Heart right ventricle (tissue), 16 donors: ENCODE measurements at regions not wholly inside any gene's neighbourhood (a gene's known extent, or its start where the extent isn't known, plus 50 kb on each side); places are given as distances from the start of the nearest gene placed in this dataset.
"Not testable (repeated sequence)": the region's sequence is repeated elsewhere in the genome, so short reads cannot be mapped to it uniquely, and the experiment has no call there.

ENCODE experiments used
- ATAC-seq, 8 donors: fragments of 200-7000 bp; cut with Tn5 transposase; one replicate each; pipeline ENCODE4 v1.9.1; 2020; ENCODE audit warnings: mild to moderate bottlenecking in 8 of 8, moderate library complexity in 8 of 8, moderate number of reproducible peaks in 1 of 8
- DNase-seq, 2 donors: peaks; one replicate each; pipeline ENCODE4 v3.0.0-alpha.2; 2020
- H3K27ac ChIP-seq, 10 donors: fragments of 200-600 bp; sonication (generic) in 2 of 10; one replicate each; pipeline versions ENCODE4 v1.5.0 to v1.8.0; 2020 to 2022; ENCODE audit warnings: mild to moderate bottlenecking in 3 of 10
- H3K27me3 ChIP-seq, 7 donors: fragments of 200-600 bp; one replicate each; pipeline ENCODE4 v1.8.0; 2021 to 2022; ENCODE audit warnings: mild to moderate bottlenecking in 2 of 7
- H3K36me3 ChIP-seq, 9 donors: fragments of 200-600 bp; sonication (generic) in 1 of 9; one replicate each; pipeline versions ENCODE4 v1.5.0 to v1.8.0; 2020 to 2022; ENCODE audit warnings: mild to moderate bottlenecking in 2 of 9
- H3K4me1 ChIP-seq, 9 donors: fragments of 200-600 bp; sonication (generic) in 1 of 9; one replicate each; pipeline versions ENCODE4 v1.5.0 to v1.8.0; 2020 to 2022; ENCODE audit warnings: mild to moderate bottlenecking in 4 of 9
- H3K4me3 ChIP-seq, 10 donors: fragments of 200-600 bp; sonication (generic) in 2 of 10; one replicate each; pipeline versions ENCODE4 v1.5.0 to v1.8.0; 2020 to 2022; ENCODE audit warnings: mild to moderate bottlenecking in 7 of 10, moderate library complexity in 2 of 10
- H3K9me3 ChIP-seq, 11 donors: fragments of 200-600 bp in 10 of 11; sonication (generic) in 2 of 11; one replicate each; pipeline versions ENCODE4 v1.5.0 to v1.8.0; 2013 to 2022; ENCODE audit warnings: mild to moderate bottlenecking in 2 of 11, control low read depth in 1 of 11, moderate library complexity in 1 of 11
- CTCF ChIP-seq, 9 donors: fragments of 200-600 bp; sonication (generic) in 2 of 9; IDR thresholded peaks; one replicate each; pipeline versions ENCODE4 v1.5.0 to v1.8.0; 2021 to 2022; ENCODE audit warnings: antibody characterized with exemption in 9 of 9, mild to moderate bottlenecking in 5 of 9, moderate library complexity in 1 of 9
- WGBS, 2 donors: extraction: QIAGEN DNeasy Blood & Tissue Kit; methylation state at CpG; one replicate each; pipeline ENCODE4 v1.1.7; 2013; ENCODE audit warnings: inconsistent platforms in 1 of 2; 5-methylcytosine and 5-hydroxymethylcytosine counted together
- intact Hi-C, 10 donors: fragments of 100-400 bp; cut with DNase I; formaldehyde crosslinking; loops; one replicate each; pipeline versions ENCODE4 v1.11.1 to v1.14.2; 2022
- donor health status: Arrhythmogenic right ventricular cardiomyopathy.
- donor health status: ischemic (EF 13 %, LVEDD 7.1; RV severe dilation, severe dysfunction).
- donor health status: healthy with polysubstance abuse.
- donor health status: DM: no; HTN: yes; CAD: no.
- donor health status: DM: no; HTN: no; CAD: no.
- donor health status: ischemic (EF 25% LVEDD 6.9; RV normal size, moderate dysfunction).
- donor health status: ischemic (EF 25% LVEDD 5.7; RV mildly dilated, moderate dysfunction).
- donor health status: healthy.
- donor health status: DM: yes; HTN: yes; CAD: no.
- donor health status: Ischemic cardiomyopathy.
- donor health status: ischemic (EF 35%, LVEDD 5.7; RV mildly dilated, moderate dysfunction).
- donor health status: nonischemic (EF 11% LVEDD 7.7; RV severe dilation, severe dysfunction).
- donor health status: DM: yes; HTN: yes; CAD: no.
- donor health status: PGD.
- donor health status: ischemic (EF 29% LVEDD 5.4; RV normal size, mild dysfunction).
- donor health status: nonischemic (EF 23%, LVEDD 6.1; RV moderate dilation, normal function).

GRCh38 chr4:62595265-62595664 lies 1395.1 kb downstream of the ADGRL3 start:
- H3K27ac ChIP-seq, H3K36me3 ChIP-seq, ATAC-seq, H3K9me3 ChIP-seq, H3K27me3 ChIP-seq, H3K4me3 ChIP-seq: not testable (repeated sequence)
- H3K4me1 ChIP-seq = peaks cover 0 to 11% (median 0%) of the 10 kb centered on the region in 9 donors
- peak; percentile 11 to 17 for DNase-seq
- 49 to 60% methylated on average over 12 of the region's 12 CpGs for WGBS, 2 donors
- intact Hi-C loops = loop anchor here in 4 of 10 donors (5.0 to 10.0 kb wide), 2 partner anchors 110 to 112 kb away; no protein-coding TSS in a partner anchor
- peak in 7 of 9 donors; percentile 41 to 64 (median 51) for TF ChIP-seq CTCF (IDR thresholded peaks at IDR 0.05)

GRCh38 chr4:62591756-62592155 lies 1391.6 kb downstream of the ADGRL3 start:
- intact Hi-C loops = loop anchor here in 4 of 10 donors (5.0 to 10.0 kb wide), 2 partner anchors 111 to 113 kb away; no protein-coding TSS in a partner anchor

GRCh38 chr4:62588671-62589070 lies 1388.5 kb downstream of the ADGRL3 start:
- Histone ChIP-seq H3K36me3 (no peaks in the 10 kb centered on the region), H3K9me3 (peaks cover 0 to 7% (median 0%) of the 10 kb centered on the region in 11 donors), H3K4me3 (no peak overlapping the region), H3K27ac (no peak overlapping the region), H3K4me1 (peaks cover 0 to 6% (median 0%) of the 10 kb centered on the region in 9 donors), H3K27me3 (no peaks in the 10 kb centered on the region)
- no peak for TF ChIP-seq CTCF (IDR thresholded peaks at IDR 0.05)
- 83 to 94% methylated on average over 1 of the region's 1 CpG for WGBS, 2 donors
- no peak for ATAC-seq
- DNase-seq = no peak
- intact Hi-C loops = no loop called here

More at GRCh38 chr4:62591756-62592155, 1391.6 kb downstream of the ADGRL3 start:
- TF ChIP-seq CTCF (IDR thresholded peaks at IDR 0.05) = no peak
- WGBS, 2 donors = 82 to 88% methylated on average over 2 of the region's 2 CpGs
- Histone ChIP-seq H3K4me1 (peaks cover 0 to 11% (median 0%) of the 10 kb centered on the region in 9 donors), H3K27ac (no peak overlapping the region), H3K9me3 (peaks cover 0 to 7% (median 0%) of the 10 kb centered on the region in 11 donors), H3K4me3 (no peak overlapping the region), H3K36me3 (no peaks in the 10 kb centered on the region), H3K27me3 (no peaks in the 10 kb centered on the region)
- DNase-seq (no peak), ATAC-seq (no peak)

- Histone ChIP-seq H3K4me3 (no peak overlapping the region), H3K36me3 (no peaks in the 10 kb centered on the region), H3K4me1 (no peaks in the 10 kb centered on the region), H3K9me3 (no peaks in the 10 kb centered on the region), H3K27me3 (no peaks in the 10 kb centered on the region), H3K27ac (no peak overlapping the region)
- intact Hi-C loops = no loop called here
- 76 to 77% methylated on average over 4 of the region's 4 CpGs for WGBS, 2 donors
- TF ChIP-seq CTCF (IDR thresholded peaks at IDR 0.05) = no peak
- DNase-seq = no peak
- ATAC-seq = no peak
Measured at GRCh38 chr4:62571494-62571893, 1371.4 kb downstream of the ADGRL3 start.
